PC-9 (cell line): ENCODE measurements at regions not wholly inside any gene's neighbourhood (a gene's known extent, or its start where the extent isn't known, plus 50 kb on each side); places are given as distances from the start of the nearest gene placed in this dataset.

ENCODE experiments used
- BruUV-seq: library from RNA; stranded (reverse); fragments of 400-500 nt; replicated peaks from 2 replicates; lab custom pipeline; 2021; lab: Mats Ljungman, UMichigan
- CTCF ChIA-PET: fragments of 300-600 bp; sonication (Branson Sonifier 250); formaldehyde crosslinking; loops from one replicate; lab custom pipeline; 2022; ENCODE audit warnings: antibody characterized with exemption; lab: Charles Lee
- POLR2A ChIA-PET: fragments of 300-600 bp; sonication (Branson Sonifier 250); formaldehyde crosslinking; loops from one replicate; lab custom pipeline; 2022; ENCODE audit warnings: antibody characterized with exemption; ENCODE audit not compliant: unreplicated experiment; lab: Charles Lee
- DNase-seq, 2 experiments: peaks; one replicate each; pipeline versions ENCODE4 v3.0.0 to v3.0.0-alpha.2; 2015 to 2022; ENCODE audit warnings: mixed read lengths in 1 of 2
- H2AFZ ChIP-seq: fragments of 200-600 bp; sonication (generic); 2 replicates; pipeline ENCODE4 v1.8.1; 2017; ENCODE audit warnings: antibody characterized with exemption
- H3F3A ChIP-seq: fragments of 200-600 bp; sonication (generic); 2 replicates; pipeline ENCODE4 v1.8.1; 2017; ENCODE audit warnings: antibody characterized with exemption, mild to moderate bottlenecking, low read depth; ENCODE audit not compliant: insufficient read depth
- H3K27ac ChIP-seq: fragments of 200-600 bp; sonication (generic); 2 replicates; pipeline ENCODE4 v1.6.1; 2016; ENCODE audit warnings: mixed run types
- H3K27me3 ChIP-seq: fragments of 200-600 bp; sonication (generic); 2 replicates; pipeline ENCODE4 v1.6.1; 2016; ENCODE audit warnings: low read depth, mixed run types; ENCODE audit not compliant: insufficient read depth
- H3K36me3 ChIP-seq: fragments of 200-600 bp; sonication (generic); 2 replicates; pipeline ENCODE4 v1.6.1; 2016; ENCODE audit warnings: low read depth, mixed run types
- H3K4me1 ChIP-seq: fragments of 200-600 bp; sonication (generic); replicated peaks from 2 replicates; pipeline ENCODE4 v1.6.1; 2016; ENCODE audit warnings: mixed run types; ENCODE audit not compliant: insufficient read depth
- H3K4me2 ChIP-seq: fragments of 200-600 bp; sonication (generic); 2 replicates; pipeline ENCODE4 v1.6.1; 2017; ENCODE audit warnings: mixed run types
- H3K4me3 ChIP-seq: fragments of 200-600 bp; sonication (generic); 2 replicates; pipeline ENCODE4 v1.6.1; 2016; ENCODE audit warnings: mixed run types
- H3K79me2 ChIP-seq: fragments of 200-600 bp; sonication (generic); 2 replicates; pipeline ENCODE4 v1.6.1; 2017; ENCODE audit warnings: low read depth, mixed run types
- H3K9me2 ChIP-seq: fragments of 200-600 bp; sonication (generic); 2 replicates; pipeline ENCODE4 v1.8.1; 2017; ENCODE audit warnings: mild to moderate bottlenecking; ENCODE audit not compliant: insufficient read depth
- H3K9me3 ChIP-seq: fragments of 200-600 bp; sonication (generic); 2 replicates; pipeline ENCODE4 v1.8.1; 2016; ENCODE audit warnings: low read depth; ENCODE audit not compliant: insufficient read depth
- H4K20me1 ChIP-seq: fragments of 200-600 bp; sonication (generic); 2 replicates; pipeline ENCODE4 v1.8.1; 2017; ENCODE audit not compliant: insufficient read depth
- EZH2 ChIP-seq: fragments of 200-600 bp; sonication (generic); IDR thresholded peaks from 2 replicates; pipeline ENCODE4 v1.8.0; 2017; ENCODE audit warnings: antibody characterized with exemption, low read depth
- intact Hi-C: fragments of 100-400 bp; cut with micrococcal nuclease; formaldehyde crosslinking; loops from one replicate; pipeline ENCODE4 v1.10.0; 2022; ENCODE audit not compliant: unreplicated experiment
- TF ChIP-seq, protein P1 (sequence below): fragments of 200-600 bp; sonication (generic); conservative IDR thresholded peaks from 2 replicates; pipeline ENCODE4 v1.6.1; 2017; ENCODE audit warnings: mixed run types, antibody characterized with exemption, mild to moderate bottlenecking, moderate library complexity

DNA sequence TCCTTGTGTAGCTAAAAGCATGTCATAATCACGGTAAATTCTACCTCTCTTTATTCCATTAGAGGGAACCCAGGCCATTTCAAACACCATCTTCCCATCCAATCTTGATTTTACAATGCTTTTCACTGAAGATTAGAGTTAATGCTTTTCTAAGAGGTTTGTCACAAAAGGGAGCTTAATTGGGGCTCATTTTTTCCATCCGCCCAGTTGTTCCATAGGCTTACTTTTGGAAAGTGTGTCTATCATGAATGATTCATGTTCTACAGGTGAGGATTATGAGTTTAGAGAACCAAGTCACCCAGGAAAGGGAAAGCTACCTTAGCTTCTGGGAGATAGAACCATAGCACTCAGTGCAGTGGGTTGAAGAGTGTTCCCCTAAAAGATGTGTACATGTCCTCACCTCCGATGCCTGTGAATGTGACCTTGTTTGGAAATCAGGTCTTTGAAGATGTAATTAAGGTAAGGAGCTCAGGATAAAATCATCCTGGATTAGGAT is 286.9 kb upstream of the RUNX1 start:
- no peaks in the 10 kb centered on the region for H4K20me1 ChIP-seq
- H3F3A ChIP-seq: no peaks in the 10 kb centered on the region
- POLR2A ChIA-PET: no interaction called here
- H3K27ac ChIP-seq: no peak overlapping the region
- no peaks in the 10 kb centered on the region for H3K27me3 ChIP-seq
- intact Hi-C loops: no loop called here
- no peak overlapping the region for H3K4me2 ChIP-seq
- no peaks in the 10 kb centered on the region for H3K9me2 ChIP-seq
- H3K79me2 ChIP-seq: no peaks in the 10 kb centered on the region
- DNase-seq: no peak
- H3K4me3 ChIP-seq: no peak overlapping the region
- TF ChIP-seq EZH2: no peak
- no peaks in the 10 kb centered on the region for H3K9me3 ChIP-seq
- no TSS peak for BruUV-seq
- no peak overlapping the region for H2AFZ ChIP-seq
- CTCF ChIA-PET: interaction anchor here (0.6 kb wide), 1 partner anchor 133 kb away, joined by 6 read pairs; no protein-coding TSS in a partner anchor
- no peaks in the 10 kb centered on the region for H3K4me1 ChIP-seq
- no peaks in the 10 kb centered on the region for H3K36me3 ChIP-seq

DNA sequence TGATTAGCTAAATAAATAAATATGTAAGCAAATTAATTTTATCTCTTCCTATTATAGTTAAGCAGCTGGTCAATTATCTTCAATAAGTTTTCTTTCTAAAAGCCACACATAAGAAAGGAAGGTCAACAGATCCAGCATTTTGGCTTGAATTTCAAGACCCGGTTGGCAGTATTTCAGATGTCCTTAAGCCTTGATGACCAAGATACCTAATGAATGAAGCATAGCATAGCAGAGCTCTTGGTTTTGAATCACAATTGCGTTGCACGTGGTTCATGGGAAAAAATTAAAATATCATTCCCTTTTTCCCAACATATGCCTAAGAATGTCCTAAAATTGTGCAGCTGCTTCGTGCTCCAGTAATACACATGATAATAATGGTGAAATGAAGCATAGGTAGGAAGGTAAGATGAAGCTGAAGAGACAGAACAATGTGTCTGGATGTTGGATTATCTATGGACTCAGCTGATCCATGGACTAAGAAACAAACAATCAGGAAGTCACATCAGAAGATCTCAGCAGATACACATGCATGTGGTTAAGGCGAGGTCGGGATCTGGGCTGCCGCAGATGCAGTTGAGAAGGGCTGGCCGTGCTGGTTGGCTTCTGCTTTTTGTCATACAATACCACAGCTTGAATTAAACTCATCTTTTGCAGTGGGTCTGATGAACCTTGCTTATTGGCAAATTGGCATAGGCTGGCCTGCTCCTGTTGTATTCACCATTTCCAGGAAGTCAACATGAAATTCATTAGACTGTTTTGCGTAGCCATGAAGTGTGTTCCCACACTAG is 284.9 kb upstream of the RUNX1 start:
- Histone ChIP-seq H3K36me3 (no peaks in the 10 kb centered on the region), H4K20me1 (no peaks in the 10 kb centered on the region), H3F3A (no peaks in the 10 kb centered on the region), H2AFZ (no peak overlapping the region), H3K79me2 (no peaks in the 10 kb centered on the region), H3K4me1 (no peaks in the 10 kb centered on the region), H3K9me2 (no peaks in the 10 kb centered on the region), H3K4me3 (no peak overlapping the region), H3K27me3 (no peaks in the 10 kb centered on the region), H3K9me3 (no peaks in the 10 kb centered on the region), H3K27ac (no peak overlapping the region), H3K4me2 (no peak overlapping the region)
- intact Hi-C loops: no loop called here
- BruUV-seq: no TSS peak
- TF ChIP-seq, protein P1, sequence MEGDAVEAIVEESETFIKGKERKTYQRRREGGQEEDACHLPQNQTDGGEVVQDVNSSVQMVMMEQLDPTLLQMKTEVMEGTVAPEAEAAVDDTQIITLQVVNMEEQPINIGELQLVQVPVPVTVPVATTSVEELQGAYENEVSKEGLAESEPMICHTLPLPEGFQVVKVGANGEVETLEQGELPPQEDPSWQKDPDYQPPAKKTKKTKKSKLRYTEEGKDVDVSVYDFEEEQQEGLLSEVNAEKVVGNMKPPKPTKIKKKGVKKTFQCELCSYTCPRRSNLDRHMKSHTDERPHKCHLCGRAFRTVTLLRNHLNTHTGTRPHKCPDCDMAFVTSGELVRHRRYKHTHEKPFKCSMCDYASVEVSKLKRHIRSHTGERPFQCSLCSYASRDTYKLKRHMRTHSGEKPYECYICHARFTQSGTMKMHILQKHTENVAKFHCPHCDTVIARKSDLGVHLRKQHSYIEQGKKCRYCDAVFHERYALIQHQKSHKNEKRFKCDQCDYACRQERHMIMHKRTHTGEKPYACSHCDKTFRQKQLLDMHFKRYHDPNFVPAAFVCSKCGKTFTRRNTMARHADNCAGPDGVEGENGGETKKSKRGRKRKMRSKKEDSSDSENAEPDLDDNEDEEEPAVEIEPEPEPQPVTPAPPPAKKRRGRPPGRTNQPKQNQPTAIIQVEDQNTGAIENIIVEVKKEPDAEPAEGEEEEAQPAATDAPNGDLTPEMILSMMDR: no peak
- no peak for TF ChIP-seq EZH2
- ChIA-PET CTCF (no interaction called here), POLR2A (no interaction called here)
- DNase-seq: no peak

DNA sequence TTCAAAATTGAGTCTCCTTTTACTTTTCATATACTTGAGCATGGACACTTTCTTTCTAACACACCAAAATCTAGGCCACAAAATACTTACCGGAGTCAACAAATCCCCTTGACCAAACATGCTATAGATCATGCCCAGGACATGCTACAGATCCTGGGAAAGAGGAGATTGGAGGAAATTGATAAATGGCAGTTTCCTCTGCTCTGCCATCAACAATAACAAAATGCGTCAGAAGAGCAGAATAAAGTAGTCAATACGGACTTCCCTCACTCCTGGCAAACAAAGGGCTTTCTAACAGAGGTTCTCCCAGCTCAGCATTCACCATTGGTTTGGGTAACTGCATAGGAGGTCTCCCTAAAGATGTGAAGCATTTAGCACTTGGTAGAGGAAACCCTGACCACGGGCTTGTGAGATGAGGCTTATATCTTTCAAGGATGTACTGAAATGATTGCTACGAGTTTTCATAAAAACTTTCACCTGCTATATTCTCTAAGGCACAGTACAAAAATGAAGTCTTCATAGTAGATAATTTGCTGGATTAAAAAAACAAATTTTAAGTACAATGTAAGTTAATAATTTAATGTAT is 283.8 kb upstream of the RUNX1 start:
- H3K79me2 ChIP-seq: no peaks in the 10 kb centered on the region
- no peaks in the 10 kb centered on the region for H3K27me3 ChIP-seq
- TF ChIP-seq EZH2: no peak
- no TSS peak for BruUV-seq
- POLR2A ChIA-PET: no interaction called here
- no peak overlapping the region for H3K27ac ChIP-seq
- CTCF ChIA-PET: no interaction called here
- H2AFZ ChIP-seq: no peak overlapping the region
- H3K4me2 ChIP-seq: no peak overlapping the region
- H3K9me2 ChIP-seq: no peaks in the 10 kb centered on the region
- H3K36me3 ChIP-seq: no peaks in the 10 kb centered on the region
- H3K4me3 ChIP-seq: no peak overlapping the region
- H3K4me1 ChIP-seq: no peaks in the 10 kb centered on the region
- DNase-seq: no peak
- no peaks in the 10 kb centered on the region for H4K20me1 ChIP-seq
- H3F3A ChIP-seq: no peaks in the 10 kb centered on the region
- H3K9me3 ChIP-seq: no peaks in the 10 kb centered on the region
- intact Hi-C loops: no loop called here

DNA sequence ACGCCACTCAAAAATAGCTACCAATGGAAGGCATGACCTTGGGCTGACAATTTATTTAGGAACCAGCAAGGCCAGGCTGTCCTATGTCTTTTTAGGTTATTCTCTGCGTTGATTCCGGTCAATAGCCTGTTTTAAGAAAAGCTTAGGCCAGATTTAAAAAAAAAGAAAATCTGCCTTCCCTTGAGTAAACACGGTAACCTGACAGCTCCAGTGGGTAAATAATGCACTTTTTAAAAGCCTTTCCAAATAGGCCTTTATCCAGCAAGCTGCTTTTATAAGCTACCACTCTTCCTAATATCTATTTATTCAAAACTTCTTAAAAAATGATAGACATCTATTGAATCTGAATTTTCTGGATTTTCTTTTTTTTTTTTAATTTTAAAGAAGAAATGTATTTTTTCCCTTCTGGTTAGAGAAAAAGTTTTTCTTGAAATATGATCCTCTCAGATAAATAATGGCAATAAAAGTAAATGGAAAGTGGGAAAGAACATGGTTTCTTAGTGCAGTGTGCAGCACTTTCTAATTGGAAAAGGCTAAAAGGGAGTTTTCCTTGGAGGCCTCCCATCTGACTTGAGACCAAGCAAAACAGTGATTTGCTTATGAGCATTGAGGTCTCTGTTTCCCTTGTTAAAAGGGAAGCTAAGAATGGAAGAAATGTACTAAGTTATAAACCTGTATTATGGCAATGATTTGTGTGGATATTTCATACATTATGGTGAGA is 281.0 kb upstream of the RUNX1 start:
- H3K4me3 ChIP-seq: no peak overlapping the region
- CTCF ChIA-PET: no interaction called here
- no peaks in the 10 kb centered on the region for H3K9me2 ChIP-seq
- H3K4me2 ChIP-seq: no peak overlapping the region
- POLR2A ChIA-PET: interaction anchor here (0.7 kb wide), 1 partner anchor 47 kb away, joined by 13 read pairs; no protein-coding TSS in a partner anchor
- no peaks in the 10 kb centered on the region for H3F3A ChIP-seq
- no peaks in the 10 kb centered on the region for H3K4me1 ChIP-seq
- no peaks in the 10 kb centered on the region for H3K79me2 ChIP-seq
- H3K9me3 ChIP-seq: no peaks in the 10 kb centered on the region
- DNase-seq: no peak
- H3K27me3 ChIP-seq: no peaks in the 10 kb centered on the region
- BruUV-seq: no TSS peak
- TF ChIP-seq EZH2: no peak
- TF ChIP-seq, protein P1: no peak
- intact Hi-C loops: no loop called here
- H3K36me3 ChIP-seq: no peaks in the 10 kb centered on the region
- no peaks in the 10 kb centered on the region for H4K20me1 ChIP-seq
- no peak overlapping the region for H2AFZ ChIP-seq
- no peak overlapping the region for H3K27ac ChIP-seq
